ENCODE measurements at regions not wholly inside any gene's neighbourhood (a gene's known extent, or its start where the extent isn't known, plus 50 kb on each side); places are given as distances from the start of the nearest gene placed in this dataset.

DNA sequence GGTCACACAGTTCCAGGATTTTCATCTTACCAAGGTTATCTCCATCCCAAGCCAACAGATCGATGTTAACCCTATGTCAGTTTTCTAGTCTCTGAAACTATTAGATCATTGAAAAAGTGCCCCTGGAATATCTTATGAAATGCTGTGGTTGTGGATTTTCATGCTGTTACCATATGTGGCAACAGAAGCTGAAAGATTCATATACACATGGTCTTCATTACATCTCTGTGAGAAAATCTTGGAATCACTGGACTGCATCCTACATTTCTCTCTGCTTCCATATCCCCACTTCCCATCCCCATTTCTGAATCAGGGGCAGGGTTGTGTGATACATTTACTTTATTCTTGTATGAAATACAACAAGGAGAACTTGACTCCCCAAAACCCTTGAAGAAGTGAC, 146.1 kb downstream of the SLC16A9 start:
- H3K9me3 ChIP-seq (ENCODE audit: low read length) = no peaks in the 10 kb centered on the region
- H3K9ac ChIP-seq (ENCODE audit: low read length) = no peak overlapping the region
- no peak overlapping the region for H3K4me2 ChIP-seq (ENCODE audit: low read length)
- H3K27ac ChIP-seq (ENCODE audit: low read length) = no peak overlapping the region
- TF ChIP-seq TAF1 (IDR thresholded peaks at IDR 0.05; ENCODE audit: low read depth) = no peak
- no peaks in the 10 kb centered on the region for H3K27me3 ChIP-seq (ENCODE audit: insufficient read depth, low read depth, low read length)
- no peak overlapping the region for H2AFZ ChIP-seq (ENCODE audit: low read depth, low read length)
- H3K79me2 ChIP-seq (replicated peaks; ENCODE audit: insufficient read depth, low read length) = no peaks in the 10 kb centered on the region
- no peaks in the 10 kb centered on the region for H3K36me3 ChIP-seq (ENCODE audit: insufficient read depth, low read length)
- H4K20me1 ChIP-seq (ENCODE audit: insufficient read depth) = no peaks in the 10 kb centered on the region
- no peak overlapping the region for H3K4me3 ChIP-seq (ENCODE audit: low read length)
- no peaks in the 10 kb centered on the region for H3F3A ChIP-seq (ENCODE audit: insufficient read depth, low read length, poor library complexity, severe bottlenecking)
- H3K9me2 ChIP-seq (ENCODE audit: insufficient read depth, low read length) = no peaks in the 10 kb centered on the region

DNA sequence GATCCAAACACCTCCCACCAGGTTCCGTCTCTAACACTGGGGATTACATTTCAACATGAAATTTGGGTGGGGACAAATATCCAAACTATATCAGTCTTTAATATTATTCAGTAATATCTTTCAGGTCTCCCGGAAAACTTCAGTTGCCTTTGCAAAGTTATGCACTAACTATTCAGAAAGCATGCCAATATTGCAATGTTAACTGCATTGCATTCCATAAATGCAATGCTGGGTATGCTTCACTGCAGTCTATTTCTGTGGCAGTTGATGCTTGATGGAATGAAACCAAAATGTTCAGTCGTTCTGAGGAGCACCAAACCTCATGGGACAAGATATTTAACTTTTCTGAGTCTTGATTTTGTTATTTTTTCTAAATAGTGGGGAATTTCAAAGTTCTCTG, 147.5 kb downstream of the SLC16A9 start:
- H3K9ac ChIP-seq (ENCODE audit: low read length) = no peak overlapping the region

DNA sequence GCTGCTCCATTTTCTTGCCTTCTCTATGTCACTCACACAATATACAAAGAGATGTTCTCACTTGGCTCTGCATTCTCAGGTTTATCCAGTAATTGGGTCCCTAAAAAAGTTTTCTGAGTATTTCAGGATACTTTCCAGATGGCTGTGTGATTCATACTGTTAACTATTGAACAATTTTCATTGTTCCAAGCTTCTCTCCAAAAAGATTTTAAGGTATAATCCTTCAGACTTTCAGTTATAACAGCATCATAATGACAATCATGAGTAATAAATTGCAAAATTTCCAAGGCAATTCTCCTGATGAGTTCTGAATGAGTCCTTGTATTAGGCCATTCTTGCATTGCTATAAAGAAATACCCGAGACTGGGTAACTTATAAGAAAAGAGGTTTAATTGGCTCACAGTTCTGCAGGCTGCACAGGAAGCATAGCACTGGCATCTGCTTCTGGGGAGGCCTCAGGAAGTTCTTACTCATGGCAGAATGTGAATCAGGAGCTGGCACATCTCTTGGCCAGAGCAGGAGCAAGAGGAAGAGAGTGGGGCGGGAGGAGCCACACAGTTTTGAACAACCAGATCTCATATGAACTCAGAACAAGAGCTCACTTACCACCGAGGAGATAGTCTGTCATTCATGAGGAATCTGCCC, 148.1 kb downstream of the SLC16A9 start:
- Histone ChIP-seq H3K27ac (ENCODE audit: low read length) (no peak overlapping the region), H2AFZ (ENCODE audit: low read depth, low read length) (no peak overlapping the region), H3K36me3 (ENCODE audit: insufficient read depth, low read length) (no peaks in the 10 kb centered on the region), H3K79me2 (replicated peaks; ENCODE audit: insufficient read depth, low read length) (no peaks in the 10 kb centered on the region), H3F3A (ENCODE audit: insufficient read depth, low read length, poor library complexity, severe bottlenecking) (peaks cover 6% of the 10 kb centered on the region), H3K9me2 (ENCODE audit: insufficient read depth, low read length) (no peaks in the 10 kb centered on the region), H3K27me3 (ENCODE audit: insufficient read depth, low read depth, low read length) (no peaks in the 10 kb centered on the region), H3K4me3 (ENCODE audit: low read length) (no peak overlapping the region), H3K4me2 (ENCODE audit: low read length) (no peak overlapping the region), H3K9ac (ENCODE audit: low read length) (no peak overlapping the region), H3K9me3 (ENCODE audit: low read length) (no peaks in the 10 kb centered on the region), H4K20me1 (ENCODE audit: insufficient read depth) (no peaks in the 10 kb centered on the region)
- TF ChIP-seq, protein P1, sequence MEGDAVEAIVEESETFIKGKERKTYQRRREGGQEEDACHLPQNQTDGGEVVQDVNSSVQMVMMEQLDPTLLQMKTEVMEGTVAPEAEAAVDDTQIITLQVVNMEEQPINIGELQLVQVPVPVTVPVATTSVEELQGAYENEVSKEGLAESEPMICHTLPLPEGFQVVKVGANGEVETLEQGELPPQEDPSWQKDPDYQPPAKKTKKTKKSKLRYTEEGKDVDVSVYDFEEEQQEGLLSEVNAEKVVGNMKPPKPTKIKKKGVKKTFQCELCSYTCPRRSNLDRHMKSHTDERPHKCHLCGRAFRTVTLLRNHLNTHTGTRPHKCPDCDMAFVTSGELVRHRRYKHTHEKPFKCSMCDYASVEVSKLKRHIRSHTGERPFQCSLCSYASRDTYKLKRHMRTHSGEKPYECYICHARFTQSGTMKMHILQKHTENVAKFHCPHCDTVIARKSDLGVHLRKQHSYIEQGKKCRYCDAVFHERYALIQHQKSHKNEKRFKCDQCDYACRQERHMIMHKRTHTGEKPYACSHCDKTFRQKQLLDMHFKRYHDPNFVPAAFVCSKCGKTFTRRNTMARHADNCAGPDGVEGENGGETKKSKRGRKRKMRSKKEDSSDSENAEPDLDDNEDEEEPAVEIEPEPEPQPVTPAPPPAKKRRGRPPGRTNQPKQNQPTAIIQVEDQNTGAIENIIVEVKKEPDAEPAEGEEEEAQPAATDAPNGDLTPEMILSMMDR (IDR thresholded peaks at IDR 0.05; ENCODE audit: poor library complexity, severe bottlenecking) = no peak
- TF ChIP-seq TAF1 (IDR thresholded peaks at IDR 0.05; ENCODE audit: low read depth) = no peak

More for the DNA sequence above, 147.5 kb downstream of the SLC16A9 start:
- H3K4me2 ChIP-seq (ENCODE audit: low read length) = no peak overlapping the region
- H3F3A ChIP-seq (ENCODE audit: insufficient read depth, low read length, poor library complexity, severe bottlenecking) = peaks cover 6% of the 10 kb centered on the region
- TF ChIP-seq RAD21 (conservative IDR thresholded peaks at IDR 0.05) (no peak), SMC3 (conservative IDR thresholded peaks at IDR 0.05; ENCODE audit: poor library complexity) (no peak)
- TF ChIP-seq, protein P2, sequence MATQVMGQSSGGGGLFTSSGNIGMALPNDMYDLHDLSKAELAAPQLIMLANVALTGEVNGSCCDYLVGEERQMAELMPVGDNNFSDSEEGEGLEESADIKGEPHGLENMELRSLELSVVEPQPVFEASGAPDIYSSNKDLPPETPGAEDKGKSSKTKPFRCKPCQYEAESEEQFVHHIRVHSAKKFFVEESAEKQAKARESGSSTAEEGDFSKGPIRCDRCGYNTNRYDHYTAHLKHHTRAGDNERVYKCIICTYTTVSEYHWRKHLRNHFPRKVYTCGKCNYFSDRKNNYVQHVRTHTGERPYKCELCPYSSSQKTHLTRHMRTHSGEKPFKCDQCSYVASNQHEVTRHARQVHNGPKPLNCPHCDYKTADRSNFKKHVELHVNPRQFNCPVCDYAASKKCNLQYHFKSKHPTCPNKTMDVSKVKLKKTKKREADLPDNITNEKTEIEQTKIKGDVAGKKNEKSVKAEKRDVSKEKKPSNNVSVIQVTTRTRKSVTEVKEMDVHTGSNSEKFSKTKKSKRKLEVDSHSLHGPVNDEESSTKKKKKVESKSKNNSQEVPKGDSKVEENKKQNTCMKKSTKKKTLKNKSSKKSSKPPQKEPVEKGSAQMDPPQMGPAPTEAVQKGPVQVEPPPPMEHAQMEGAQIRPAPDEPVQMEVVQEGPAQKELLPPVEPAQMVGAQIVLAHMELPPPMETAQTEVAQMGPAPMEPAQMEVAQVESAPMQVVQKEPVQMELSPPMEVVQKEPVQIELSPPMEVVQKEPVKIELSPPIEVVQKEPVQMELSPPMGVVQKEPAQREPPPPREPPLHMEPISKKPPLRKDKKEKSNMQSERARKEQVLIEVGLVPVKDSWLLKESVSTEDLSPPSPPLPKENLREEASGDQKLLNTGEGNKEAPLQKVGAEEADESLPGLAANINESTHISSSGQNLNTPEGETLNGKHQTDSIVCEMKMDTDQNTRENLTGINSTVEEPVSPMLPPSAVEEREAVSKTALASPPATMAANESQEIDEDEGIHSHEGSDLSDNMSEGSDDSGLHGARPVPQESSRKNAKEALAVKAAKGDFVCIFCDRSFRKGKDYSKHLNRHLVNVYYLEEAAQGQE (IDR thresholded peaks at IDR 0.05; ENCODE audit: borderline replicate concordance) = no peak
- no peak overlapping the region for H2AFZ ChIP-seq (ENCODE audit: low read depth, low read length)
- H4K20me1 ChIP-seq (ENCODE audit: insufficient read depth) = no peaks in the 10 kb centered on the region
- no peak overlapping the region for H3K27ac ChIP-seq (ENCODE audit: low read length)
- H3K27me3 ChIP-seq (ENCODE audit: insufficient read depth, low read depth, low read length) = no peaks in the 10 kb centered on the region
- H3K4me3 ChIP-seq (ENCODE audit: low read length) = no peak overlapping the region
- no peaks in the 10 kb centered on the region for H3K79me2 ChIP-seq (replicated peaks; ENCODE audit: insufficient read depth, low read length)
- no peaks in the 10 kb centered on the region for H3K36me3 ChIP-seq (ENCODE audit: insufficient read depth, low read length)
- no peaks in the 10 kb centered on the region for H3K9me3 ChIP-seq (ENCODE audit: low read length)
- H3K9me2 ChIP-seq (ENCODE audit: insufficient read depth, low read length) = no peaks in the 10 kb centered on the region

Data from neural cell (in vitro differentiated cells).